ENCODE measurements at regions not wholly inside any gene's neighbourhood (a gene's known extent, or its start where the extent isn't known, plus 50 kb on each side); places are given as distances from the start of the nearest gene placed in this dataset.
"Not testable (repeated sequence)": the region's sequence is repeated elsewhere in the genome, so short reads cannot be mapped to it uniquely, and the experiment has no call there.

DNA sequence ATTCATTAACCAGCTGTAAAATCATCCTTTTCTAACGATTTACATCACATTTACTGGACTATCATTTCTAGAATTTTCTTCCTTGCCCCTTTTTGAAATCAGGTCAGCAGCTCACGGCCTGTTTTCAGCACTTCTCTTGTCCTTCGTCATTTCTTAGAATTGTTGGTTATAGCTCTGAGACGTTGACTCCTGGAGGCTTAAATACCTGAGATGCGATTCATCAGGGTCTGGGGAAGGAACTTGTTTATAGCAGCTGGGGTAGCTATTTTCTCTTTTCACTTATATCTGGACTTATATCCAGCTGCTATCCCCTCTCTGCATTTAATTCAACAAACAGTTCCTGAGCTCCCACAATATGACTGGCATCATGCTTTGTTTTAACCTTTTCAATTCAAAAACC is 338.7 kb upstream of the TNRC6C start:
- no peak for DNase-seq (ENCODE audit: low spot score)

DNA sequence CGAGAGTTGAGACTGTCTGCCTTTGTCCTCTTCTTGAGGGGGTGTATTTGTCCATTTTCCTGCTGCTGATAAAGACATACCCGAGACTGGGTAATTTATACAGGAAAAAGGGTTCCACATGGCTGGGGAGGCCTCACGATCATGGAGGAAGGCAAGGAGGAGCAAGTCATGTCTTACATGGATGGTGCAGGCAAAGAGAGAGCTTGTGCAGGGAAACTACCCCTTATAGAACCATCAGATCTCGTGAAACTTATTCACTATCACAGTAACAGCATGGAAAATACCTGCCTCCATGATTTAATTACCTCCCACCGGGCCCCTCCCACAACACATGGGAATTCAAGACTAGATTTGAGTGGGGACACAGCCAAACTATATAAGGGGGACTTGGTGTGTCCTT is 338.2 kb upstream of the TNRC6C start:
- DNase-seq (ENCODE audit: low spot score), result no peak

GRCh38 chr17:77622084-77622483 is 336.4 kb upstream of the TNRC6C start:
- not testable (repeated sequence) for DNase-seq (ENCODE audit: low spot score)

- DNase-seq (ENCODE audit: low spot score), result no peak
Measured at GRCh38 chr17:77622647-77623046, 335.9 kb upstream of the TNRC6C start.

- not testable (repeated sequence) for DNase-seq (ENCODE audit: low spot score)
Measured at GRCh38 chr17:77623321-77623720, 335.2 kb upstream of the TNRC6C start.

GRCh38 chr17:77628035-77628434 is 330.5 kb upstream of the TNRC6C start:
- no peak for DNase-seq (ENCODE audit: low spot score)

GRCh38 chr17:77629284-77629683 is 329.2 kb upstream of the TNRC6C start:
- not testable (repeated sequence) for DNase-seq (ENCODE audit: low spot score)

GRCh38 chr17:77631307-77631706 is 327.2 kb upstream of the TNRC6C start:
- no peak for DNase-seq (ENCODE audit: low spot score)

- no peak for DNase-seq (ENCODE audit: low spot score)
Measured at GRCh38 chr17:77632619-77633018, 325.9 kb upstream of the TNRC6C start.

GRCh38 chr17:77634710-77635109 is 323.8 kb upstream of the TNRC6C start:
- no peak for DNase-seq (ENCODE audit: low spot score)

DNA sequence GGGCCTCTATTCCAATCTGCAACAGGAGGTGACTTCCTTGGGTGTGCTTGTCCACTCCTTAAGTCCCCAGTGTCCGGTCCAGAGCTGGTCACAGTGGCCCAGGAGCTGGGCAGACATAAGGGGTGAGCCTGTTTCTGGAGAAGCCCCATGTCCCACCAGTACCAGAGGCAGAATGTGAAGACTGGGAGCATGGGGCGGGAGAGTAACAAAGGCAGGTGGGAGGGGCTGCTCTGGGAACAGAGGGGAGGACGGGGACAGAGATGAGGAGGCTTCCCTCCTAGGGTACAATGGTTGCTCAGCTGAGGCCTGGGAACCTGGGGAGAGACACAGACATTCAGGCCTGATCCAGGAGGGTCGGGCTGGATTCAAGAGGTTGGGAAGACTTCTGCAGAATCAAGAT is 323.3 kb upstream of the TNRC6C start:
- DNase-seq (ENCODE audit: low spot score), result no peak

GRCh38 chr17:77635785-77636184 is 322.7 kb upstream of the TNRC6C start:
- DNase-seq (ENCODE audit: low spot score), result not testable (repeated sequence)

- DNase-seq (ENCODE audit: low spot score), result no peak
Measured at GRCh38 chr17:77636835-77637817, 321.4 kb upstream of the TNRC6C start.

GRCh38 chr17:77637818-77638575 is 320.5 kb upstream of the TNRC6C start:
- no peak for DNase-seq (ENCODE audit: low spot score)

DNA sequence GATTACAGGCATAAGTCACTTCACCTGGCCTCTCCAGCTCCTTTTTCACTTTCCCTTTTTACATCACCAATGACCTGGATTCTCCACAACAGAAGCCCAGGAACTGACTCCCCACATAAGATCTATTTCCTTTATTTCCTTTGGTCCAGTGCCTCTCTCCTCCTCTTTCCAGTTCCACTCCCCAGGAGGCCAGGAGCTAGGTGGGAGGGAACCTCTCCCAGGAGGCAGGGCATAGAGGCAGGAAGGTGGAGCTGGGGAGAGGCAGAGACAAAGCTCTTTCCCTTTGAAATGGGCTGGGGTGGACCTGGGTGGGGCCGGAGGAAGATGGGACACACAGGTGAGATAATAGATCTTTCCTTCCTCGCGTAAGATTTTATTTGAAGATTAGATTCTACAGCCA is 318.3 kb upstream of the TNRC6C start:
- DNase-seq (ENCODE audit: low spot score), result no peak

DNA sequence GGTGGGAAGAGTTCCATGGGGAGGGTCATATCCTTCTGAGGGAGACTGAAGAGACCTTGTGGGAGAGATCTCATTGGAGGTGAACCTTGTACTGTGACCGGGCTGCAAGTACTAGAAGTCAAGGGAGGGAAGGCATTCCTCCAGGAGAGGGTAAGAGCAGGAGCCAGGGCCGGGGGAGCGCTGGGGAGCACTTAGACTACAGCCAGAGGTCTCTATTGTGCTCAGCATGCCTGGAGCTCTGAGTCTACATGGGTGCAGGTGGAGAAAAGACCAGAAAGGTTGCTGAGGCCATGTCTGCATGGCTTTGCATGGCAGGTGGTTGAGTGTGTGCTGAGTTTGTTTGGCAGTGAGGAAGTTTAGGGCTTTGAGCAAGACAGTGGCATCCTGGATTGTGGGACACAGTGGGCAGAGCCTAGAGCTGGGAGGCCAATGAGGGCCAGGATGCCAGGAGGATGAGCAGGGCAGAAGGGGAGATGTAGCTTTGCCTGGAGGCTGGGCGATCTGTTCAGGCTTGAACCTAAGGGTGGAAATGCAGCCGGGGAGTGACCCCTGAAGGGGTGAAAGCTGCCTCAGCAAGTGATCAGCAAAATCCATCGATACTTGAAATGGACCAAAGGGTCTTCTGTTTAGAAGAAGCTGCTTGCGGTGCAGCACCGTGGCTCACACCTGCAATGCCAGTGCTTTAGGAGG is 317.4 kb upstream of the TNRC6C start:
- DNase-seq (ENCODE audit: low spot score), result no peak

GRCh38 chr17:77641718-77642117 is 316.8 kb upstream of the TNRC6C start:
- no peak for DNase-seq (ENCODE audit: low spot score)

GRCh38 chr17:77644181-77645071 is 314.1 kb upstream of the TNRC6C start:
- DNase-seq (ENCODE audit: low spot score), result no peak

DNA sequence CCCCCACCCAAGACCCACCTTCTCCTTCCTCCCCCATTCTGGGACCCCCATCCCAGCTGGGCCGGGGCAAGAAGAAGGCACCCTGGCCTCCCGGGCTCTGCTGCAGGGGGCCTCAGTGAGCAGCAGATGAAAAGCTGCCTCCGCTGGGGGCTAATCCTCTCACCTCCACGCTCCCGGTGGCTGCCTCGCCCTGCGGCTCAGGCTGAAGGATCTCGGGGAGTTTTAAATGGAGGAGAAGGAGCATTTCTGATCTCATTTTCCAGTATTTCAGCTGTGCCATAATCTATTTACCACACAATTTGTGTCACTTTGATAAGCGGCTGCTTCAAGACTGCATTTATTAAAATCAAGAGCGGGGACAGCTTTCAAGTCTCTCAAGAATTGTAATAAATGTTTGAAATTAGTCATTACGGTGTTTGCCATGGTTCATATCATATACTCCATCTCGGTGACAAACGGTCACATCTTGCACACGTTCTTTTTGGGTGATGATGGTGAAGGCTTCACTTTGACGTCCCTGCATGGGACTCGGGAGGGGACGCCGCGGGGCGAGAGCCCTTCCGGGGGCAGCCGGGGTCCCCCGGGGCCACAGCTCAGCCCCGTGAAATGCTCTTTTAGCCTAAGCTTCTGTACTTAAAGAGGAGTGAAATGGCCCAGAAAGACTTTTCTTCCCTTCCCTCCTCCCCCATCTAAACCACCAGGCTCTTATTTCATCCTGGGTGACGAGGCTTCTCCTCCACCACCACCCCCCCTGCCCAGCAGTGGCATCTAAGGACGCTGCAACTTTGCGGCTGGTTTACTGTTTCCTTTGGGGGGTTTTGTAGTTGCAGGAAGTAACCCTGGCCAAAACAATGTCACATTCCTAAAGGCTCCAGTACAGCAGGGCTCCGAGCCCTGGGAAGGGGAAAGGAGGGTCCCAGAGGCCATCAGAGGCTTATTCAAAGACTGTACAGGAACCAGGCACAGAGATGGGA is 313.1 kb upstream of the TNRC6C start:
- no peak for DNase-seq (ENCODE audit: low spot score)

- no peak for DNase-seq (ENCODE audit: low spot score)
Measured at GRCh38 chr17:77646046-77646430, 312.5 kb upstream of the TNRC6C start.

Measured in HuH-7.5 (cell line).